ENCODE measurements at regions not wholly inside any gene's neighbourhood (a gene's known extent, or its start where the extent isn't known, plus 50 kb on each side); places are given as distances from the start of the nearest gene placed in this dataset.

DNA sequence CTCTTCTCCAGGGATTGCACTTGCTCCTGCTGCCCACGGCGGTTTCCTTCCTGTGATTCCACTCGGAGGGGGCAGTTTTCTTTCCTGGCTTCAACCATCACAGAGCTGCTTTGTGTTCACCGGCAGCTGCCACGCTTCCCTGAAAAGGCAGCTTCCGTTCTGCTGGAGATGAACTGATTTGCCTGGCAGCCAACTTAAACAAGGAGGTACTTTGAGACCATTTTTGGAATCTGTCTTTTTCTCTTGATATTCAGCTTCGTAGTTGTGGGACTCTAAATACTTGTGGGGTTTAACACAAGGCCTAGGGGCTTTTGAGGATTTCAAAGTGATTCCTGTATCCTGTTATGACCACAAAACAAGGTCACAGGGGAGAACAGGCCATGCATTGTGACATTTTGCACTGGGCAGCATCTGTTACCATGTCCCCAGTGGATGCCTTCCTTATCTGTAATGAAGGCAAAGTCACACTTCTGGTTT, 192.0 kb downstream of the MTRR start:
- no peaks in the 10 kb centered on the region for H3K36me3 Mint-ChIP-seq (ENCODE audit: low read depth)
- H3K4me1 Mint-ChIP-seq (ENCODE audit: low read depth) = no peaks in the 10 kb centered on the region
- Histone ChIP-seq H3K27ac (ENCODE audit: low read depth in 1 of 2, low read length in 2 of 2) (no peak overlapping the region), H3K4me3 (ENCODE audit: low read length) (no peak overlapping the region), H3K27me3 (ENCODE audit: control insufficient read depth in 1 of 2, insufficient read depth in 2 of 2, low read length in 2 of 2) (no peaks in the 10 kb centered on the region), H3K36me3 (ENCODE audit: insufficient read depth, low read length) (no peaks in the 10 kb centered on the region), H3K4me1 (ENCODE audit: insufficient read depth, low read length) (no peaks in the 10 kb centered on the region), H3K9me3 (ENCODE audit: control insufficient read depth in 1 of 2, insufficient read depth in 1 of 2, low read length in 2 of 2) (peaks cover 0 to 12% of the 10 kb centered on the region in 2 experiments)
- ChIA-PET POLR2A (no interaction called here), CTCF (no interaction called here)
- no peak overlapping the region for H3K27ac Mint-ChIP-seq
- intact Hi-C loops (cut with DNase I, micrococcal nuclease) = no loop called here
- H3K9me3 Mint-ChIP-seq = no peaks in the 10 kb centered on the region
- H3K4me3 Mint-ChIP-seq = no peak overlapping the region
- ATAC-seq (ENCODE audit: poor library complexity) (no peak), DNase-seq (no peak)
- peaks cover 10% of the 10 kb centered on the region for H3K27me3 Mint-ChIP-seq
- TF ChIP-seq, protein P1, sequence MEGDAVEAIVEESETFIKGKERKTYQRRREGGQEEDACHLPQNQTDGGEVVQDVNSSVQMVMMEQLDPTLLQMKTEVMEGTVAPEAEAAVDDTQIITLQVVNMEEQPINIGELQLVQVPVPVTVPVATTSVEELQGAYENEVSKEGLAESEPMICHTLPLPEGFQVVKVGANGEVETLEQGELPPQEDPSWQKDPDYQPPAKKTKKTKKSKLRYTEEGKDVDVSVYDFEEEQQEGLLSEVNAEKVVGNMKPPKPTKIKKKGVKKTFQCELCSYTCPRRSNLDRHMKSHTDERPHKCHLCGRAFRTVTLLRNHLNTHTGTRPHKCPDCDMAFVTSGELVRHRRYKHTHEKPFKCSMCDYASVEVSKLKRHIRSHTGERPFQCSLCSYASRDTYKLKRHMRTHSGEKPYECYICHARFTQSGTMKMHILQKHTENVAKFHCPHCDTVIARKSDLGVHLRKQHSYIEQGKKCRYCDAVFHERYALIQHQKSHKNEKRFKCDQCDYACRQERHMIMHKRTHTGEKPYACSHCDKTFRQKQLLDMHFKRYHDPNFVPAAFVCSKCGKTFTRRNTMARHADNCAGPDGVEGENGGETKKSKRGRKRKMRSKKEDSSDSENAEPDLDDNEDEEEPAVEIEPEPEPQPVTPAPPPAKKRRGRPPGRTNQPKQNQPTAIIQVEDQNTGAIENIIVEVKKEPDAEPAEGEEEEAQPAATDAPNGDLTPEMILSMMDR (IDR thresholded peaks at IDR 0.05) = no peak

DNA sequence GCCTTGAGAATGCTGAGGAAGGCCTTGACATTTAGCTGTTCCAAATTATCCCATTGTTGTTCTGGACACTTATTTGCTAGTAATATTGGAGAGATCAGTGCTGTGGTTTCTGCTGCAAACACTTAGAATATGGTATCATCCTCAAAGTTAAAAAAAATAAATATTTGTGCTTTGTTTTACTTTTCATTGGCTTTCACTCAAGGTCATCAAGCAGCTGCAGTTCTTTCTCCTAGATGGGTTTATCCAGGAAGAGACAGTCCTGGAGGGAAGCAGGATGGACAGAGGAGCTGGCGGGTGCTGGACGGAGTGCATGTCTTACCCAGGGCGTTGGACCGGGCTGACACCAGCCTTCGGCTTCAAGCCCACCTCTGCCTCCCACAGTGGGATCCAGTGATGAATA, 193.6 kb downstream of the MTRR start:
- Mint-ChIP-seq H3K27me3 (peaks cover 10% of the 10 kb centered on the region), H3K4me1 (ENCODE audit: low read depth) (no peaks in the 10 kb centered on the region), H3K9me3 (no peaks in the 10 kb centered on the region), H3K4me3 (no peak overlapping the region), H3K27ac (no peak overlapping the region), H3K36me3 (ENCODE audit: low read depth) (no peaks in the 10 kb centered on the region)
- Histone ChIP-seq H3K4me3 (ENCODE audit: low read length) (no peak overlapping the region), H3K27me3 (ENCODE audit: control insufficient read depth in 1 of 2, insufficient read depth in 2 of 2, low read length in 2 of 2) (no peaks in the 10 kb centered on the region), H3K27ac (ENCODE audit: low read depth in 1 of 2, low read length in 2 of 2) (no peak overlapping the region), H3K4me1 (ENCODE audit: insufficient read depth, low read length) (no peaks in the 10 kb centered on the region), H3K9me3 (ENCODE audit: control insufficient read depth in 1 of 2, insufficient read depth in 1 of 2, low read length in 2 of 2) (peaks cover 0 to 12% of the 10 kb centered on the region in 2 experiments), H3K36me3 (ENCODE audit: insufficient read depth, low read length) (no peaks in the 10 kb centered on the region)
- TF ChIP-seq, protein P1 (IDR thresholded peaks at IDR 0.05) = no peak
- DNase-seq (no peak), ATAC-seq (ENCODE audit: poor library complexity) (no peak)
- POLR2A ChIA-PET = no interaction called here
- CTCF ChIA-PET = no interaction called here
- intact Hi-C loops (cut with DNase I, micrococcal nuclease) = no loop called here

DNA sequence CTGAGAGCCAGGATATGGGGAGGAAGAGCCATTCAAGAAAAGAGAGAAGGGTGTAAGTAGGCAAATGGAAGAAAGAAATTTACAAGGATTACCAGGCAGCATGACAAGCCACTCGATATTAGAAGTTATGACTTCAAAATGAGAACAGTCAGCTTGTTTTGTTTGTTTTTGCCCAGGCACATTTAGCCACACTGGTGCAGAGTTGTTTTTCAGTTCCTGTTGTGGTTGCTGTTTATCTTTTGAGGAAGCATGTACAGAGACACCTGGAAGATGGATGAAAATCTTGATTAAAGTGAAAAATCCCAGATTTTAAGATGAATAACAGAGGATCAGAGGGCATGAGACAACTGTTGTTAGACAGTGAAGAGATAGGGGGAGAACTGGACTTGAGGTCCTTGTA, 199.1 kb downstream of the MTRR start:
- Mint-ChIP-seq H3K27me3 (no peaks in the 10 kb centered on the region), H3K9me3 (no peaks in the 10 kb centered on the region), H3K36me3 (ENCODE audit: low read depth) (no peaks in the 10 kb centered on the region), H3K4me1 (ENCODE audit: low read depth) (no peaks in the 10 kb centered on the region), H3K27ac (no peak overlapping the region), H3K4me3 (no peak overlapping the region)
- H3K27me3 ChIP-seq (ENCODE audit: control insufficient read depth in 1 of 2, insufficient read depth in 2 of 2, low read length in 2 of 2) = no peaks in the 10 kb centered on the region
- ChIA-PET CTCF (no interaction called here), POLR2A (no interaction called here)
- peaks cover 0 to 4% of the 10 kb centered on the region in 2 experiments for H3K9me3 ChIP-seq (ENCODE audit: control insufficient read depth in 1 of 2, insufficient read depth in 1 of 2, low read length in 2 of 2)
- no peaks in the 10 kb centered on the region for H3K36me3 ChIP-seq (ENCODE audit: insufficient read depth, low read length)
- DNase-seq = no peak
- H3K4me1 ChIP-seq (ENCODE audit: insufficient read depth, low read length) = no peaks in the 10 kb centered on the region
- no peak overlapping the region for H3K27ac ChIP-seq (ENCODE audit: low read depth in 1 of 2, low read length in 2 of 2)
- intact Hi-C loops (cut with DNase I, micrococcal nuclease) = no loop called here
- TF ChIP-seq, protein P1 (IDR thresholded peaks at IDR 0.05) = no peak
- no peak overlapping the region for H3K4me3 ChIP-seq (ENCODE audit: low read length)
- ATAC-seq (ENCODE audit: poor library complexity) = no peak
